Choroid plexus epithelial cell (primary cell): ENCODE measurements at regions not wholly inside any gene's neighbourhood (a gene's known extent, or its start where the extent isn't known, plus 50 kb on each side); places are given as distances from the start of the nearest gene placed in this dataset.

Source experiments
- DNase-seq: peaks from one replicate; pipeline ENCODE4 v3.0.0-alpha.2; 2010; ENCODE audit warnings: low read depth
- H3K4me3 ChIP-seq: 2 replicates; pipeline ENCODE4 v1.5.1; 2011; ENCODE audit warnings: low read depth, mild to moderate bottlenecking, control low read depth, low read length, moderate library complexity
- TF ChIP-seq, protein P1 (sequence below): conservative IDR thresholded peaks from 2 replicates; pipeline ENCODE4 v1.5.1; 2011; ENCODE audit warnings: low read depth, mild to moderate bottlenecking, control low read depth, inconsistent platforms, low read length, moderate library complexity

DNA sequence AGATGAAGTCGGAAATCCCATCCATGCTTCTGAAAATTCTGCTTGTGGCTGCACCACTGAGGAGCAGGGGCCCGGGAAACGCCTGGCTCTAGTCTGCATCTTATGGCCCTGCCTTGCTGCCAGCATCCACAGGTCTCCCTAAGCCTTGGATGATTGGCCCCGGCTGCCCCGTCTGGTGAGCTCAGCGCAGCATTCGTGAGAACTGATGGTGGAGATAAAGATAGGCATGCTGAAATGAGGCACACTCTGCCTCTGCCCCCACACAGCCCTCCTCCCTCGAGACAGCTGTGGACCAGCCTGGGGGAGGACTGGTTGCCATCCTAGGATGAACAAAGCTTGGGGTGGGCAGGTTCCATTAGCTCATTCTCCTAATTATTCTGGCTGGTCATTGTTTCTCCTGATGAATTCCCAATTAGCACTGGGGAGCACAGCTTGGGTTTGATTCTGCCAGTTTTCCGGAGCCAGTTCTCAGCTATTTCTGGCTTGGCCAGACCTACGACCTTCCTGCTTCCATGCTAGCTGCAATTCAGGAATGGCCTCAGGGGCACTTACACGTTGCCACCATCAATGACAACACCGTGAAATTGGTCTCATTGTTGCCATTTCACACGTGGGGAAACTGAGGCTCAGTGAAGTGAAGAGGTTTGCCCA is 62.8 kb upstream of the CPEB4 start:
- TF ChIP-seq, protein P1, sequence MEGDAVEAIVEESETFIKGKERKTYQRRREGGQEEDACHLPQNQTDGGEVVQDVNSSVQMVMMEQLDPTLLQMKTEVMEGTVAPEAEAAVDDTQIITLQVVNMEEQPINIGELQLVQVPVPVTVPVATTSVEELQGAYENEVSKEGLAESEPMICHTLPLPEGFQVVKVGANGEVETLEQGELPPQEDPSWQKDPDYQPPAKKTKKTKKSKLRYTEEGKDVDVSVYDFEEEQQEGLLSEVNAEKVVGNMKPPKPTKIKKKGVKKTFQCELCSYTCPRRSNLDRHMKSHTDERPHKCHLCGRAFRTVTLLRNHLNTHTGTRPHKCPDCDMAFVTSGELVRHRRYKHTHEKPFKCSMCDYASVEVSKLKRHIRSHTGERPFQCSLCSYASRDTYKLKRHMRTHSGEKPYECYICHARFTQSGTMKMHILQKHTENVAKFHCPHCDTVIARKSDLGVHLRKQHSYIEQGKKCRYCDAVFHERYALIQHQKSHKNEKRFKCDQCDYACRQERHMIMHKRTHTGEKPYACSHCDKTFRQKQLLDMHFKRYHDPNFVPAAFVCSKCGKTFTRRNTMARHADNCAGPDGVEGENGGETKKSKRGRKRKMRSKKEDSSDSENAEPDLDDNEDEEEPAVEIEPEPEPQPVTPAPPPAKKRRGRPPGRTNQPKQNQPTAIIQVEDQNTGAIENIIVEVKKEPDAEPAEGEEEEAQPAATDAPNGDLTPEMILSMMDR, result no peak
- H3K4me3 ChIP-seq, result no peak overlapping the region
- DNase-seq, result no peak

DNA sequence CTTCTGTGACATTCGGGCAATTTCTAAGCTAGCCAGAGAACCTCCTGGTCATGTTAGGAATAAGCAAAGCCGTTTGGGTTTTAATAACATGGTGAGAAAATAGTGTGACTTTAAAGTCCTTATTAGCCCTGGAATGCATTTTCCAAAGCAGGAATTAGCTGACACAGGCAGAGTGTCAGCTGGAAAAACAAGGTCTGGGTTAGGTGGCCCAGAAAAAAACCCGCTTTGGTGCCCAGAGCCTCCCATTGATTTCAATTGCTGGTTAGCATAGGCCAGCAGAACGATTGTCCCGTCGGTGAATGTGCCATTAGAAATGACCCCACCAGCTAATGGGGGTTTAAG is 62.1 kb upstream of the CPEB4 start:
- TF ChIP-seq, protein P1, result no peak
- DNase-seq, result no peak
- H3K4me3 ChIP-seq, result no peak overlapping the region

DNA sequence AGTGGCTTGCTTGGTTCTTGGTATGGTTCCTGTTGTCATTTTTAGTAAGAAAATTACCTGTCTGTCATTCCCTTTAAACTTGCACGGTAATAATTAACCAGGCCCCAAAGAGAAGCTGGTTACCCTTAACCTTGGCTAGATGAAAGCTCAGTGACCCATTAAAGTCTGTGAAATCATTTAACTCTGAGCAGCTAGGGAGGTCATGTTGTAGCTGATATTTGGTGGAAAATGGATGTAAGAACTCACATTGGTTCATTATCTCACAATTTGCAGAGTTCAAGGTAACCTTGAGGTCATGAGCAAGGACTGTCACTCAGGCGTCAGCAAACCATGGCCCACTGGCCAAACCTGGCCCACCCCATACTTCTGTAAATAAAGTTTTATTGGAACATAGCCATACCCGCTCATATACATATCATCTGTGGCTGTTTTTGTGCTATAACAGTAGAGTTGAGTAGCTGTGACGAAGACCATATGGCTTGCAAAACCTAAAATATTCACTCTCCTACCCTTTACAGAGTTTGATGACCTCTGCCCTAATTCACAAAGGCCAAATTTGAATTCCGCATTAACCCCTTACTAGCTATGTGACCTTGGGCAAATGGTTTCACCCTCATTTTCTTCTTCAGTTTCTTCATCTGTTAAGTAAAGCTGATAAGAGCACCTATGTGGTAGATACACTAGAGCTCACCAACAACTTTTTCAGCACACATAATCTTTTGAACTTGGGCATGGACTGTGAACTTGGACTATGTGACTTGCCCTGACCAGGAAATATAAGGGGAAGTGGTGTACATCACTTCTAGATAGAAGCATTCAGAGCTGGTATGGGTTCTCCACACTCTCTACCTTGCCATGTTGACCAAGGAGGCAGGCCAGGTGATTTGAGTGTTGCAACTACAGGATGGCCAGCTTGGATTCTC is 61.5 kb upstream of the CPEB4 start:
- H3K4me3 ChIP-seq, result no peak overlapping the region
- no peak for DNase-seq
- TF ChIP-seq, protein P1, result no peak

DNA sequence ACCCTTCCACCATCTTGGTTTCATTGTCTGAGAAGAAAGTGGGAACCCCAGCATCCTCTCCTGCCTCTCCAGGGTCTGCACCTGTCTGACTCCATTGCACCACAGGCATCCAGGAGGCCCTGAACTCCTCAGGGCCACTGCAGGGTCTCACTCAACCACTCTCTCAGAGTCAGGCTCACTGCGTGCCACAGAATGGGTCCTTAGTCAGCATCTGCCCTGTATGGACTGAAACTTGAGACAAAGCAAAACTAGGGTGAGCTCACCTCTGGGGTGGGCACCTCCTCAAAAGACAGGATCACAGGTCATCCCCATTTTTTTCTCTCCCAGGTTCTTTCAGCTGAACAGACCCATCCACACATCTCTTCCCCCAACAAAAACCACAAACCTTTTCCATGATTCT is 59.2 kb upstream of the CPEB4 start:
- no peak for DNase-seq
- TF ChIP-seq, protein P1, result no peak
- no peak overlapping the region for H3K4me3 ChIP-seq

DNA sequence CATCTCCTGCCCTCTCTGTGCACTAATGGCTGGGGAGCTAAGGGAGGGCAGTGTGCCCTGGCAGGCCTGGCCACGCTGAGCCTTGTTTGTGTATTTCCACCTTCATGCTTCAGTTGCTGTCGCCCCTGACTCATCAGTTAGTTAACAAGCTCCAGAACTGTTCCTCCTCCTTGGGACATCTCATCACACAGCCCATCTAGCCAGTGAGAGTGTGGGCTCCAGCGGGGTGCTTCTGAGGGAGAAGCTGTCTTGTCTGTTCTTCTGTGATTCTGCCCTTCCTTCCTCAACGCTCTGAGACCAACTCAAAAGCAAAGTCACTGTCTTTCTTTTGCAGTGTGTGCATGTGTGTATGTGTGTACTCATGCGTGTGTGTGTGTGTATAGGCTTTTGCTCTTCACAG is 58.3 kb upstream of the CPEB4 start:
- DNase-seq, result peak; percentile 47
- no peak overlapping the region for H3K4me3 ChIP-seq
- TF ChIP-seq, protein P1, result no peak

DNA sequence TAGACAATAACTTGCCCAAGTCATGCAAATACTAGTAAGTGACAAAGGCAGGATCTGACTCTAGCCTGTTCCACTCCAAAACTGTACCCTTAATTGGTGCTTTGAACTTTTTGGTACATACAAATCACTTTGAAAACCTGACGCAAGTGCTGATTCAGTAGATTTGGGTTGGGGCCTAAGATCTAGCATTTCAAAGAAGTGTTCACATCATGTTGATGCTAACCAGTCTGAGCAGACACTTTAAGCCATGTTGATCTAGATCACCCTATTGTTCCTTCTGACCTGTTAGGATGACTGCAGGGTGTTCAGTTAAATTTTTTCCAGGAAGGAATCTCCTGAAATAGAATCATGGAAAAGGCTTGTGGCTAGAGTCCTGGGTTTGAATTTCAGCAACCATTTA is 57.7 kb upstream of the CPEB4 start:
- DNase-seq, result no peak
- TF ChIP-seq, protein P1, result no peak
- no peak overlapping the region for H3K4me3 ChIP-seq
